GM18868 (cell line): ENCODE measurements at regions not wholly inside any gene's neighbourhood (a gene's known extent, or its start where the extent isn't known, plus 50 kb on each side); places are given as distances from the start of the nearest gene placed in this dataset.
A peak's percentile ranks its signal among the peaks of the same experiment; 100 is the strongest.
"Not testable (repeated sequence)": the region's sequence is repeated elsewhere in the genome, so short reads cannot be mapped to it uniquely, and the experiment has no call there.

Experiments used
- ATAC-seq: cut with Tn5 transposase; IDR thresholded peaks from one replicate; pipeline ENCODE4 v1.9.1; 2021; ENCODE audit warnings: mild to moderate bottlenecking, moderate library complexity; ENCODE audit not compliant: unreplicated experiment

- ATAC-seq = no peak
Observed at GRCh38 chr16:76713191-76713590, 436.0 kb downstream of the CNTNAP4 start.

GRCh38 chr16:76716251-76716650 is 439.1 kb downstream of the CNTNAP4 start:
- ATAC-seq = not testable (repeated sequence)

- no peak for ATAC-seq
Observed at GRCh38 chr16:76724181-76724580, 447.0 kb downstream of the CNTNAP4 start.

- ATAC-seq = no peak
Observed at GRCh38 chr16:76729525-76729924, 452.3 kb downstream of the CNTNAP4 start.

GRCh38 chr16:76732894-76733293 is 455.7 kb downstream of the CNTNAP4 start:
- ATAC-seq = no peak

GRCh38 chr16:76741623-76742022 is 449.4 kb upstream of the MON1B start:
- ATAC-seq = no peak

- ATAC-seq = no peak
Observed at GRCh38 chr16:76748461-76749348, 442.3 kb upstream of the MON1B start.

GRCh38 chr16:76749780-76750375 is 441.1 kb upstream of the MON1B start:
- ATAC-seq = no peak

- no peak for ATAC-seq
Observed at GRCh38 chr16:76755496-76755895, 435.5 kb upstream of the MON1B start.

GRCh38 chr16:76756423-76756822 is 434.6 kb upstream of the MON1B start:
- ATAC-seq = no peak

GRCh38 chr16:76756951-76757350 is 434.0 kb upstream of the MON1B start:
- no peak for ATAC-seq

- no peak for ATAC-seq
Observed at GRCh38 chr16:76766538-76766937, 424.5 kb upstream of the MON1B start.

GRCh38 chr16:76768316-76768715 is 422.7 kb upstream of the MON1B start:
- ATAC-seq = no peak

GRCh38 chr16:76768948-76769347 is 422.0 kb upstream of the MON1B start:
- no peak for ATAC-seq

GRCh38 chr16:76771216-76771615 is 419.8 kb upstream of the MON1B start:
- no peak for ATAC-seq

- no peak for ATAC-seq
Observed at GRCh38 chr16:76777721-76778465, 413.1 kb upstream of the MON1B start.

GRCh38 chr16:76780556-76780955 is 410.4 kb upstream of the MON1B start:
- ATAC-seq = no peak

- ATAC-seq = peak; percentile 83
Observed at GRCh38 chr16:76784530-76784929, 406.5 kb upstream of the MON1B start.

GRCh38 chr16:76787394-76787793 is 403.6 kb upstream of the MON1B start:
- ATAC-seq = no peak

GRCh38 chr16:76791151-76791550 is 399.8 kb upstream of the MON1B start:
- ATAC-seq = no peak

GRCh38 chr16:76796416-76796815 is 394.6 kb upstream of the MON1B start:
- no peak for ATAC-seq

- ATAC-seq = no peak
Observed at GRCh38 chr16:76796978-76797377, 394.0 kb upstream of the MON1B start.
